GM20000 (cell line): ENCODE measurements at regions not wholly inside any gene's neighbourhood (a gene's known extent, or its start where the extent isn't known, plus 50 kb on each side); places are given as distances from the start of the nearest gene placed in this dataset.
"Not testable (repeated sequence)": the region's sequence is repeated elsewhere in the genome, so short reads cannot be mapped to it uniquely, and the experiment has no call there.

Experiments used
- DNase-seq: peaks from one replicate; pipeline ENCODE4 v3.0.0; 2012; ENCODE audit warnings: low spot score
- CTCF ChIP-seq: IDR thresholded peaks from 2 replicates; pipeline ENCODE4 v1.5.1; 2012; ENCODE audit warnings: mild to moderate bottlenecking, control low read depth; ENCODE audit errors: extremely low read depth, missing control alignments

- DNase-seq, result no peak
- TF ChIP-seq CTCF, result no peak
These were observed 85.9 kb downstream of the ASMT start for GRCh38 chrX:1700757-1701156.

GRCh38 chrX:1701396-1701901, 86.6 kb downstream of the ASMT start:
- not testable (repeated sequence) for DNase-seq

GRCh38 chrX:1702142-1702541, 87.3 kb downstream of the ASMT start:
- DNase-seq, result not testable (repeated sequence)

- DNase-seq, result not testable (repeated sequence)
These were observed 87.7 kb downstream of the ASMT start for GRCh38 chrX:1702557-1702956.

GRCh38 chrX:1709277-1709676, 94.4 kb downstream of the ASMT start:
- DNase-seq, result not testable (repeated sequence)

GRCh38 chrX:1713296-1713695, 98.4 kb downstream of the ASMT start:
- DNase-seq, result no peak
- no peak for TF ChIP-seq CTCF

GRCh38 chrX:1717373-1717772, 102.5 kb downstream of the ASMT start:
- no peak for DNase-seq
- TF ChIP-seq CTCF, result no peak

GRCh38 chrX:1719270-1719669, 104.4 kb downstream of the ASMT start:
- DNase-seq, result no peak
- TF ChIP-seq CTCF, result no peak

- no peak for TF ChIP-seq CTCF
- no peak for DNase-seq
These were observed 106.0 kb downstream of the ASMT start for GRCh38 chrX:1720836-1721235.

- TF ChIP-seq CTCF, result no peak
- DNase-seq, result no peak
These were observed 110.6 kb downstream of the ASMT start for GRCh38 chrX:1725472-1725871.
